ENCODE measurements at regions not wholly inside any gene's neighbourhood (a gene's known extent, or its start where the extent isn't known, plus 50 kb on each side); places are given as distances from the start of the nearest gene placed in this dataset.
A peak's percentile ranks its signal among the peaks of the same experiment; 100 is the strongest.

DNA sequence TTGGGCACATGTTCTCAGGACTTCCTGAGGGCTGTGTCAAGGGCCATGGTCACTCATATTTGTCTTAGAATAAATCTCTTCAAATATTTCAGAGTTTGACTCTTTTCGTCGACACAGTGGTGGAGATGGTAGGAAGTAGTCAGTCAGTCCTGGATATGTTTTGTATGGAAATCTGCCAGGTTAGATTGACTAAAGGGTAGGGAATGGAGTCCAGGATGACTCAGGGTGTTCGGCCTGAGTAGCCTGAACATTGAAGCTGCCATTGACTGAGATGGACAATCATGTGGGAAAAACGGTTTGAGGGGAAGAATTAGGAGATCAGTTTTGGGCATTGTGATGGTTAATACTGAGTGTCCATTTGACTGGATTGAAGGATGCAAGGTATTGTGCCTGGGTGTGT lies 177.1 kb upstream of the CENPE start:
- Histone ChIP-seq H3K4me3 (ENCODE audit: low read depth, low read length) (no peak overlapping the region), H3K36me3 (replicated peaks) (no peaks in the 10 kb centered on the region), H3K27ac (peak overlapping the region; percentile 51), H3K27me3 (replicated peaks) (no peaks in the 10 kb centered on the region)
- peak; percentile 86 for DNase-seq
- in situ Hi-C loops (cut with HindIII; ENCODE audit: low pct_ligation_motif_present, low sequenced_read_pairs), result no loop called here
- TF ChIP-seq, protein P1, sequence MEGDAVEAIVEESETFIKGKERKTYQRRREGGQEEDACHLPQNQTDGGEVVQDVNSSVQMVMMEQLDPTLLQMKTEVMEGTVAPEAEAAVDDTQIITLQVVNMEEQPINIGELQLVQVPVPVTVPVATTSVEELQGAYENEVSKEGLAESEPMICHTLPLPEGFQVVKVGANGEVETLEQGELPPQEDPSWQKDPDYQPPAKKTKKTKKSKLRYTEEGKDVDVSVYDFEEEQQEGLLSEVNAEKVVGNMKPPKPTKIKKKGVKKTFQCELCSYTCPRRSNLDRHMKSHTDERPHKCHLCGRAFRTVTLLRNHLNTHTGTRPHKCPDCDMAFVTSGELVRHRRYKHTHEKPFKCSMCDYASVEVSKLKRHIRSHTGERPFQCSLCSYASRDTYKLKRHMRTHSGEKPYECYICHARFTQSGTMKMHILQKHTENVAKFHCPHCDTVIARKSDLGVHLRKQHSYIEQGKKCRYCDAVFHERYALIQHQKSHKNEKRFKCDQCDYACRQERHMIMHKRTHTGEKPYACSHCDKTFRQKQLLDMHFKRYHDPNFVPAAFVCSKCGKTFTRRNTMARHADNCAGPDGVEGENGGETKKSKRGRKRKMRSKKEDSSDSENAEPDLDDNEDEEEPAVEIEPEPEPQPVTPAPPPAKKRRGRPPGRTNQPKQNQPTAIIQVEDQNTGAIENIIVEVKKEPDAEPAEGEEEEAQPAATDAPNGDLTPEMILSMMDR (IDR thresholded peaks at IDR 0.05; ENCODE audit: low read depth, low read length, missing control alignments), result no peak

DNA sequence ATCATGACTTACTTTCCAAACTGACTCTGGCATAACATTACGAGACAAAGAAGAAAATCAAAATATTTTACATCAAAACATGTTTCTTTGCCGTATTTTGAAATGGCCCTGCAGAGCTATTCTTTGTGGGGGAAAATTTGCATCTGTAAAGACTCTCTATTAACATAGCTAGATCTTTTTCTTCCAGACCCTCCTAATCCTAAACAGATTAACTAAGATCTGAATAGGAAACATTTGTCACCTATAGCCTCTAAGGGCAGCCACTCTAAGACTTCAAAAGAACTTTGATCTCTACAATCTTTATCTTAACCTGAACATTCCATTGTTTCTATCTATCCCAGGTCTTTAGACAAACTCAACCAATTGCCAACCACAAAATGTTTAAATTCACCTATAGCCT lies 176.6 kb upstream of the CENPE start:
- no peak overlapping the region for H3K27ac ChIP-seq
- H3K4me3 ChIP-seq (ENCODE audit: low read depth, low read length), result no peak overlapping the region
- in situ Hi-C loops (cut with HindIII; ENCODE audit: low pct_ligation_motif_present, low sequenced_read_pairs), result no loop called here
- no peak for DNase-seq
- H3K36me3 ChIP-seq (replicated peaks), result no peaks in the 10 kb centered on the region
- H3K27me3 ChIP-seq (replicated peaks), result no peaks in the 10 kb centered on the region
- TF ChIP-seq, protein P1 (IDR thresholded peaks at IDR 0.05; ENCODE audit: low read depth, low read length, missing control alignments), result no peak

DNA sequence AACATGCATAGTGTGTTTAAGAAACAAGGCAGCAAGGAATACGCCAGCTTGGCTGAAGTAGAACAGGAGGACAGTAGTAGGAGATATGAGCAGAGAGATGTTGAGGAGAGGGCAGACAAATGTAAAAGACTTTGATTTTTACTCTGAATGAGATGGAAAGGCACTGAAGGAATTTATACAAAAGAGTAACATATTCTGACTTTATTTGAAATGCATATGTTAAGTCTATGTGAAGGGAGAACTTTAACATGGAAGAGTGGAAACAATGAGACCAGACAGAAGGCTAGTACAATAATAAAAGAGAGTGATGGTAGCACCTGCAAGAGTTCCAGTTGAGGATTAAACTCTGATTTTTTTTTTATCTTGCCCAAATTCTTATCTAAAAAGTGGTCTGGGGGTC lies 176.2 kb upstream of the CENPE start:
- Histone ChIP-seq H3K27me3 (replicated peaks) (no peaks in the 10 kb centered on the region), H3K4me3 (ENCODE audit: low read depth, low read length) (no peak overlapping the region), H3K27ac (no peak overlapping the region), H3K36me3 (replicated peaks) (no peaks in the 10 kb centered on the region)
- DNase-seq, result no peak
- in situ Hi-C loops (cut with HindIII; ENCODE audit: low pct_ligation_motif_present, low sequenced_read_pairs), result no loop called here
- TF ChIP-seq, protein P1 (IDR thresholded peaks at IDR 0.05; ENCODE audit: low read depth, low read length, missing control alignments), result no peak

DNA sequence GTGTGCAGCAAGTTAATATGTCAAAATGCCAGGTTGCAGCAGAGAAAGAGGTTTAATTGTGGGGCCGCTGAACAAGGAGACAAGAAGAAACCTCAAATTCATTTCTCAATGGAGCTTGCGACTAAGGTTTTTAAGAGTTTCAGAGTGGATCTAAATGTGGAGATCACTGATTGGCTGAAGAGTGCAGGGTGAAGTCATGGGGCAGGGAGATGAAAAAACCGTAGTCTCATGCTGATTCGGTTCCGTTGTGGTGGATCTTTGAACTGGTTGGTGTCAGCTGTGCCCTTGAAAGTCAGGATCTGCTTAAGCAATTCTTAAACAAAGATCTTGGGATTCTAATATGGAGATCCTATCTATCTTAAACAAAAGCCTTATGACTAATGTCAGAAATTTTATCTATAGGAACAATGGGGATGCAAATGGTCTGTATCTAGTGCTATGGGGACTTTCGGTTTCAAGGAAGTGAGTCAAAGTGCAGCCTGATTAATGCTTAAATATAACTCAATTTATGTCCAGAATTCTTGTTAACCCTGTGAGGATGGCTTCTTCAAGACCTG lies 173.9 kb upstream of the CENPE start:
- H3K27me3 ChIP-seq (replicated peaks), result no peaks in the 10 kb centered on the region
- H3K4me3 ChIP-seq (ENCODE audit: low read depth, low read length), result no peak overlapping the region
- in situ Hi-C loops (cut with HindIII; ENCODE audit: low pct_ligation_motif_present, low sequenced_read_pairs), result no loop called here
- H3K36me3 ChIP-seq (replicated peaks), result no peaks in the 10 kb centered on the region
- TF ChIP-seq, protein P1 (IDR thresholded peaks at IDR 0.05; ENCODE audit: low read depth, low read length, missing control alignments), result no peak
- DNase-seq, result peak; percentile 14
- H3K27ac ChIP-seq, result no peak overlapping the region

DNA sequence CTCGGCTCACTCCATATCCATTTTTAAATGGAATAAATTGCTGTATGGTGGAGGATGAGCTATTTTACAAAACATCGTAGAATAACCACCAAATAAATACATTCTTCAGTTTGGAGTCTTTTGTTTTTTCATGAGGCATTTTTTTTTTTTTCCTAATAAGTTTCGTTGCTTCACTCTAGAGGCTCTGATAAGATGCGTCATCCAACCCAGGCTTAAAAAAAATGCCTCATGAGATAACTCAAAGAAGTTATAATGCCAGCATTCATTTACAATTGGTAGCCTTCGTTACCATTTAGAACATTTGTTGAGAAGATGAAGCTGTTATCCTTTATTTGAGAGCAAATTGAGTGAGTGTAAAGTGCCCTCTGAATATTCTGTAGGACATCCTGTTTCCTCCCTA lies 172.2 kb upstream of the CENPE start:
- Histone ChIP-seq H3K4me3 (ENCODE audit: low read depth, low read length) (no peak overlapping the region), H3K27me3 (replicated peaks) (no peaks in the 10 kb centered on the region), H3K36me3 (replicated peaks) (no peaks in the 10 kb centered on the region), H3K27ac (no peak overlapping the region)
- TF ChIP-seq, protein P1 (IDR thresholded peaks at IDR 0.05; ENCODE audit: low read depth, low read length, missing control alignments), result no peak
- no peak for DNase-seq
- in situ Hi-C loops (cut with HindIII; ENCODE audit: low pct_ligation_motif_present, low sequenced_read_pairs), result no loop called here

DNA sequence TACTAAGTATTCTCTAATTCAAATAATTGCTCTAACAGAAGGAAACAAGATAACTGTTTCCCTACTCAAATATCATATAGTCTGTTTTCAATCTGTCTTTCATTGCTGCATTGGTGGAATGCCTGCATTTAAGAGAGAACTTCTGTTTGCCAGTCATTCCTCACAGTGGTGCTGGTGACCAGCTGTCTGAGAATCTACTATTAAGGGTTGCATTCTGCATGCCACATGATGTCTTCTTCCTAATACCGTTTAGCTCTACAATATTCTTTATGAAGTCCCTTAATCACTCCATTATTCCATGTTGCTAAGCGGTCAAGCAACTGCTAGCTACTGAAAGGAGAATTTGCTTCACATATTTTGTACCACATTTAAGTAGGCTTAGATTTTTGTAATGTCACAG lies 167.1 kb upstream of the CENPE start:
- TF ChIP-seq, protein P1 (IDR thresholded peaks at IDR 0.05; ENCODE audit: low read depth, low read length, missing control alignments), result no peak
- no peak for DNase-seq
- Histone ChIP-seq H3K27ac (no peak overlapping the region), H3K36me3 (replicated peaks) (no peaks in the 10 kb centered on the region), H3K4me3 (ENCODE audit: low read depth, low read length) (no peak overlapping the region), H3K27me3 (replicated peaks) (no peaks in the 10 kb centered on the region)
- in situ Hi-C loops (cut with HindIII; ENCODE audit: low pct_ligation_motif_present, low sequenced_read_pairs), result no loop called here

All from brain microvascular endothelial cell (primary cell).